Parathyroid adenoma (tissue), 2 donors: ENCODE measurements at regions not wholly inside any gene's neighbourhood (a gene's known extent, or its start where the extent isn't known, plus 50 kb on each side); places are given as distances from the start of the nearest gene placed in this dataset.

Experiments used
- H2AFZ ChIP-seq: fragments of 300-600 bp; sonication (generic); one replicate; pipeline ENCODE4 v1.7.0; 2017; ENCODE audit warnings: antibody characterized with exemption, mild to moderate bottlenecking
- H3K27ac ChIP-seq: fragments of 300-600 bp; sonication (generic); one replicate; pipeline ENCODE4 v1.7.0; 2017
- H3K27me3 ChIP-seq: fragments of 300-600 bp; sonication (generic); one replicate; pipeline ENCODE4 v1.7.0; 2017; ENCODE audit warnings: low read length; ENCODE audit not compliant: control insufficient read depth, insufficient read depth
- H3K36me3 ChIP-seq: fragments of 300-600 bp; sonication (generic); one replicate; pipeline ENCODE4 v1.7.0; 2017; ENCODE audit warnings: low read length; ENCODE audit not compliant: control insufficient read depth, insufficient read depth
- H3K4me1 ChIP-seq: fragments of 300-600 bp; sonication (generic); one replicate; pipeline ENCODE4 v1.7.0; 2017; ENCODE audit warnings: control low read depth
- H3K4me2 ChIP-seq: fragments of 300-600 bp; sonication (generic); one replicate; pipeline ENCODE4 v1.7.0; 2017; ENCODE audit warnings: low read length
- H3K4me3 ChIP-seq: fragments of 300-600 bp; sonication (generic); one replicate; pipeline ENCODE4 v1.7.0; 2017; ENCODE audit warnings: low read depth, low read length
- H3K79me2 ChIP-seq: fragments of 300-600 bp; sonication (generic); one replicate; pipeline ENCODE4 v1.7.0; 2017; ENCODE audit warnings: control low read depth
- H3K9ac ChIP-seq: fragments of 300-600 bp; sonication (generic); one replicate; pipeline ENCODE4 v1.7.0; 2017; ENCODE audit warnings: mild to moderate bottlenecking
- H3K9me3 ChIP-seq: fragments of 300-600 bp; sonication (generic); one replicate; pipeline ENCODE4 v1.7.0; 2017; ENCODE audit warnings: low read length; ENCODE audit not compliant: control insufficient read depth
- TF ChIP-seq, protein P1 (sequence below): fragments of 300-600 bp; sonication (generic); IDR thresholded peaks from one replicate; pipeline ENCODE4 v1.7.0; 2017; ENCODE audit warnings: antibody characterized with exemption, mild to moderate bottlenecking
- donor health status: primary hyperparathyroidism.

GRCh38 chr9:28177142-28177541, 603.9 kb upstream of the C9orf72 start:
- H3K36me3 ChIP-seq = no peaks in the 10 kb centered on the region
- H3K79me2 ChIP-seq = no peaks in the 10 kb centered on the region
- no peaks in the 10 kb centered on the region for H3K9me3 ChIP-seq
- H3K9ac ChIP-seq = no peak overlapping the region
- no peak overlapping the region for H3K4me2 ChIP-seq
- H3K4me1 ChIP-seq = no peaks in the 10 kb centered on the region
- no peak overlapping the region for H2AFZ ChIP-seq
- no peaks in the 10 kb centered on the region for H3K27me3 ChIP-seq
- no peak overlapping the region for H3K27ac ChIP-seq
- no peak overlapping the region for H3K4me3 ChIP-seq
- TF ChIP-seq, protein P1, sequence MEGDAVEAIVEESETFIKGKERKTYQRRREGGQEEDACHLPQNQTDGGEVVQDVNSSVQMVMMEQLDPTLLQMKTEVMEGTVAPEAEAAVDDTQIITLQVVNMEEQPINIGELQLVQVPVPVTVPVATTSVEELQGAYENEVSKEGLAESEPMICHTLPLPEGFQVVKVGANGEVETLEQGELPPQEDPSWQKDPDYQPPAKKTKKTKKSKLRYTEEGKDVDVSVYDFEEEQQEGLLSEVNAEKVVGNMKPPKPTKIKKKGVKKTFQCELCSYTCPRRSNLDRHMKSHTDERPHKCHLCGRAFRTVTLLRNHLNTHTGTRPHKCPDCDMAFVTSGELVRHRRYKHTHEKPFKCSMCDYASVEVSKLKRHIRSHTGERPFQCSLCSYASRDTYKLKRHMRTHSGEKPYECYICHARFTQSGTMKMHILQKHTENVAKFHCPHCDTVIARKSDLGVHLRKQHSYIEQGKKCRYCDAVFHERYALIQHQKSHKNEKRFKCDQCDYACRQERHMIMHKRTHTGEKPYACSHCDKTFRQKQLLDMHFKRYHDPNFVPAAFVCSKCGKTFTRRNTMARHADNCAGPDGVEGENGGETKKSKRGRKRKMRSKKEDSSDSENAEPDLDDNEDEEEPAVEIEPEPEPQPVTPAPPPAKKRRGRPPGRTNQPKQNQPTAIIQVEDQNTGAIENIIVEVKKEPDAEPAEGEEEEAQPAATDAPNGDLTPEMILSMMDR = no peak

GRCh38 chr9:28177925-28178324, 604.6 kb upstream of the C9orf72 start:
- H3K4me3 ChIP-seq = no peak overlapping the region
- no peaks in the 10 kb centered on the region for H3K9me3 ChIP-seq
- H3K27ac ChIP-seq = no peak overlapping the region
- TF ChIP-seq, protein P1 = no peak
- no peak overlapping the region for H3K4me2 ChIP-seq
- H2AFZ ChIP-seq = no peak overlapping the region
- H3K27me3 ChIP-seq = no peaks in the 10 kb centered on the region
- no peak overlapping the region for H3K9ac ChIP-seq
- H3K36me3 ChIP-seq = no peaks in the 10 kb centered on the region
- H3K79me2 ChIP-seq = no peaks in the 10 kb centered on the region
- no peaks in the 10 kb centered on the region for H3K4me1 ChIP-seq

DNA sequence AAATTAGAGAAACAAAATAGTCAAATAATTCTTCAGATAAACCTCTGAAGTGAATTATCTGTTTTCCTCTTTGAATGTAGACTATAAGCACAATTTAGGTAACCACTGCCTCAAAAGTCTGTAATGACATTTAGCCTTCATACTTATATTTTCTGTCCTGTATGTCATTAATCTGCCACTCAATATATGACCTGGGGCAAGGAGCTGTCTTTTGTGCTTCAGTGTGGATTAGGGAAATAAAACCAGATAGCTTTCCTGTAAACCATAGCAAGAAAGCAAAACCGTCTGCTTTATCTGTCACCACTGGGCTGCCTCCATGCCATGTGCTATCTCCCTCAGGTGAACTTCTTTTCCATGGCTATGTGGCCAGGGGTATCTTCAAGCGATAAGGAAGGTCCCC, 606.6 kb upstream of the C9orf72 start:
- Histone ChIP-seq H3K36me3 (no peaks in the 10 kb centered on the region), H3K4me3 (no peak overlapping the region), H3K4me1 (no peaks in the 10 kb centered on the region), H2AFZ (no peak overlapping the region), H3K79me2 (no peaks in the 10 kb centered on the region), H3K9me3 (no peaks in the 10 kb centered on the region), H3K27me3 (no peaks in the 10 kb centered on the region), H3K4me2 (no peak overlapping the region), H3K9ac (no peak overlapping the region), H3K27ac (no peak overlapping the region)
- TF ChIP-seq, protein P1 = no peak

- Histone ChIP-seq H3K4me2 (no peak overlapping the region), H3K27me3 (no peaks in the 10 kb centered on the region), H3K9me3 (no peaks in the 10 kb centered on the region), H2AFZ (no peak overlapping the region), H3K9ac (no peak overlapping the region), H3K79me2 (no peaks in the 10 kb centered on the region), H3K27ac (no peak overlapping the region), H3K4me1 (no peaks in the 10 kb centered on the region), H3K36me3 (no peaks in the 10 kb centered on the region), H3K4me3 (no peak overlapping the region)
- TF ChIP-seq, protein P1 = no peak
These were observed 617.7 kb upstream of the C9orf72 start for GRCh38 chr9:28190981-28191380.

DNA sequence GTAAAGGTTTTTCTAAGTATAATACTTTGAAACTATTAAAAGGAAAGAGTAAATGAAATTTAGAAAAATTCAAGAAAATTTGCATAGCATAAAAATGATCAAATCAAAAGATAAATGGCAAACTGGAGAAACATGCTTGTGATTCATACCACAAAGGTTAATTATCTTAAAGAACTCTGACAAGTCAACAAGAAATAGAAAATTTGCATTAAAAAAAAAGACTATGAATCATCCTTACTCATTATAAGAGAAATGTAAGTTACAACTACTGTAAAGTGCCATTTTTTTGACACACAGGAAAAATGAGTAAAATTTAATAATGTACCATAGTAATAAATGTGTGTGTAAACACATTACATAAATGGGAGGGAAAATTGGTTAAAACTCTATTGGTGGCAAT, 624.4 kb upstream of the C9orf72 start:
- Histone ChIP-seq H3K27me3 (no peaks in the 10 kb centered on the region), H3K4me2 (no peak overlapping the region), H3K4me1 (no peaks in the 10 kb centered on the region), H3K36me3 (no peaks in the 10 kb centered on the region), H3K79me2 (no peaks in the 10 kb centered on the region), H3K27ac (no peak overlapping the region), H3K4me3 (no peak overlapping the region), H2AFZ (no peak overlapping the region), H3K9me3 (no peaks in the 10 kb centered on the region), H3K9ac (no peak overlapping the region)
- TF ChIP-seq, protein P1 = no peak
